HUDEP-2 (cell line): ENCODE measurements at regions not wholly inside any gene's neighbourhood (a gene's known extent, or its start where the extent isn't known, plus 50 kb on each side); places are given as distances from the start of the nearest gene placed in this dataset.
"Not testable (repeated sequence)": the region's sequence is repeated elsewhere in the genome, so short reads cannot be mapped to it uniquely, and the experiment has no call there.

ENCODE experiments used
- DNase-seq, 76 experiments: peaks; one replicate each; lab custom pipeline; 2025; ENCODE audit not compliant: unreplicated experiment in 76 of 76; lab: John Stamatoyannopoulos, UW

DNA sequence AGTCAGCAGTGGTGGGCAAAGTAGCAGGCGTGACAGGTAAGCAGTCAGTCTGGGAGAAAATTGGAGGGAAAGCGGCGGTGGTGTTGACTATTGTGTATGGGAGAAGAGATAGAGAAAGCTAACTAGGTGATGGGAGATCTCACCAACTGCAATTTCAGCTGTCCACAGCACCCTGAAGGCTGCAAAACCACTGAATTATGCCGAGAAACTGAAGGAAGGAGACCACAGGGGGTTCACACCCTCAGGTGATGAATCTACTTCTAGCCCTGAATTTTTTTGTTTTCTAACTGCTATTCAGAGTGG lies 631.5 kb downstream of the UQCRFS1 start:
- no peak for DNase-seq

DNA sequence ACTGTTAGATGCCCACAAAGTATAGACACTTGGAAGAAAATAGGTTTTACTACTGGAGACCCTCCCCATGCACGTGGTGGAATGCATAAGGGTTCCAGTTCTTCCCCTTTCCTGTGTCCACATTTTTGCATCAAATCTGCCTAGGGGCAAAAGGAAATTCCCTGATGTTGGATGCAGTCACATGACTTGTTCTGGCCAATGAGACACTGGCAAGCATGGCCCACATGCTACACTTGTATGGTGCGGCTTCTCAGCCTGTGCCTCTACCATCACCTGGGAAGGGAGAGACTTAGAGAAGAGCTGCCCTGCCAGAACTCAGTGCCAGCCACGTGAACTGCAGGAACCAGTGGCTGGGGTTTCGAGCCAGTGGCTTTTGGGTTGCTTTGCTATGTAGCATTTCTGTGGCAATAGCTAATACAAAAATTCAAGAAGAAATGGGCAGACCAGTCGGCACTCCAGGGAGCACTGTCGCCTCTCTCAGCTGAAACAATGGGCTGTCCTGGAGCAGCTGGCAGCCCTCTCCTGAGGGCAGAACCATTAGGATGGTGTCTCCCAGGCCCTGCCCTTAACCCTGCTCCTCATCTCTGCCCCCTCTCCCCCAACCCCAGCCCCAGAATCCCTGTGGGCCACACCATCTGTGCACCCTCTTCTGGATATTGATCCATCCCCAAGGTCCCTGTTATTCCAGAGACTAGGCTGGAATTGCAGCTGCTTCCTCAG lies 634.0 kb downstream of the UQCRFS1 start:
- no peak for DNase-seq

DNA sequence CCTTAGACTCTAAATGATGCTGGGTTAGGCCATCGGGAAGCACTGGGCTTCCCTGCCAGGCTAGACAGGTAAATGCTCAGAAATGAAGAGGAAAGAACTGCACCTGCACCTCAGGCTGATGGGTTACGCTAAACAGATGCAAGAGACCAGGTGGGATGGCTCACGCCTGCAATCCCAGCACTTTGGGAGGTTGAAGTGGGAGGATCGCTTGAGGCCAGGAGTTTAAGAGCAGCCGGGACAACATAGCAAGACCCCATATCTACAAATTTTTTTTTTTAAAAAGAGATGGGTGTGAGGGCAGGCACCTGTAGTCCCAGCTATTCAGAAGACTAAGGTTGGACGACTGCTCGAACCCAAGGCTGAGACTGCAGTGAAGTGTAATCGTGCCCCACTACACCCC lies 634.7 kb downstream of the UQCRFS1 start:
- DNase-seq, result no peak

DNA sequence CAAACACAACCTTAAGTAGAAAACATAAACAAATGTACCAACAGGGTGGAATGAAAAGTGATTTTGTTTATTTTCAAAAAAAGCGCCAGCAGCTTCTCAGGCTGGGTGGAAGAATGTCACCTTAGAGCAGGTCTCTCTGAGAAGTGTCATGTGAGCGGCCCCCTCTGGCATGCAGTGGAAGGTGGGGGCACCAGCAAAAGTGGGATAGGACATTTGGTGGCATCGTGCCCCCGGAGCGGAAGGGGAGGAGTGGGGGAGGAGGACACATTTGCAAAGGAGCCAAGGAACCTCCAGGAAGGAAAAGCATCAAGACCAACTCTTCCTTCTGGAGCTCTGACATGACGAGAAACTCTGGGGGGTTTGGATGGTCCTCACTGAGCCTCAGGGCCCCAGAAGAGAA lies 635.3 kb downstream of the UQCRFS1 start:
- DNase-seq, result no peak

DNA sequence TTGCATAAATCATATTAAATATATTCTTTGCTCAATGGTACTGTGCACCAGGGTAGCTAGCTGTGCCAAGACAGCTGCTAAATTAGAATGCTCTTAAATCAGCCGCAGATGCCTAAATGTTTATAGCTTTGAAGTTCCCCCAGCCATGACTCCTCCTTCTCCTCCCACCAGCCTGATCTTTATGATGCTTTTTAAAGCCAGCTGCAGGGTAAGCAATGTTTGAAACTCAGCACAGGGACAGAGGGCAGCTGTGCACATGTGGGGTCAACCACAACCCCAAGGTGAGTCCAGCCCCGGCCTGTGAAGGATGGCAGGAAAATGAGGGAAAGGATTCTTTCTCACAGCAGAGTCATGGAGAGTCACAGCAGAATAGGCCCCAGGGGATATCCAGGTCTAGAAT lies 635.7 kb downstream of the UQCRFS1 start:
- no peak for DNase-seq

DNA sequence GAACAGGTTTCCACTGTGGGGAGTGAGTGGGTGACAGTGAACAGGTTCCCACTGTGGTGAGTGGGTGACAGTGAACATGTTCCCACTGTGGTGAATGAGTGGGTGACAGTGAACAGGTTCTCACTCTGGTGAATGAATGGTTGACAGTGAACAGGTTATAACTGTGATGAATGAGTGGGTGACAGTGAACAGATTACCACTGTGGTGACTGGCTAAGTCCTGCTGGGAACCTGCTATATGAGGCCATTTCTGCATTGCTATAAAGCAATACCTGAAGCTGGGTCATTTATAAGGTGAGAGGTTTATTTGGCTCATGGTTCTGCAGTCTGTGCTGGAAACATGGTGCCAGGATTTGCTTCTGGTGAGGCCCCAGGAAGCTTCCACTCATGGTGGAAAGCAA lies 637.1 kb downstream of the UQCRFS1 start:
- no peak for DNase-seq

DNA sequence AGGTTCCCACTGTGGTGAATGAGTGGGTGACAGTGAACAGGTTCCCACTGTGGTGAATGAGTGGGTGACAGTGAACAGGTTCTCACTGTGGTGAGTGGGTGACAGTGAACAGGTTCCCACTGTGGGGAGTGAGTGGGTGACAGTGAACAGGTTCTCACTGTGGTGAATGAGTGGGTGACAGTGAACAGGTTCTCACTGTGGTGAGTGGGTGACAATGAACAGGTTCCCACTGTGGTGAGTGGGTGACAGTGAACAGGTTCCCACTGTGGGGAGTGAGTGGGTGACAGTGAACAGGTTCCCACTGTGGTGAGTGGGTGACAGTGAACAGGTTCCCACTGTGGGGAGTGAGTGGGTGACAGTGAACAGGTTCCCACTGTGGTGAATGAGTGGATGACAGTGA lies 637.6 kb downstream of the UQCRFS1 start:
- not testable (repeated sequence) for DNase-seq

DNA sequence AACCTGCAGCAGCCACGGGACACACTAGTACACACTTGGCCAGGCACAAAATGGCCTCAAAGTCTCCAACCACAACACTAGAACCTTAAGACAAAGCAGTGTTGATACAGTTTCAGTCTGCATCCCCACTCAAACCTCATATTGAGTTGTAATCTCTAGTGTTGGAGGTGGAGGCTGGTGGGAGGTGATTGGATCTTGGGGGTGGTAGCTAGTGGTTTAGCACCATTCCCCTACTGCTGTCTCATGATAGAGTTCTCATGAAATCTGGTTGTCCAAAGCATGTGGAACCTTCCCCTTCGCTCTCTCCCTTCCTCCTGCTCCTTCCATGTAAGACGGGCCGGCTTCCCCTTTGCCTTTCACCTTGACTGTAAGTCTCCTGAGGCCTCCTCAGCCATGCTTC lies 638.7 kb downstream of the UQCRFS1 start:
- no peak for DNase-seq

DNA sequence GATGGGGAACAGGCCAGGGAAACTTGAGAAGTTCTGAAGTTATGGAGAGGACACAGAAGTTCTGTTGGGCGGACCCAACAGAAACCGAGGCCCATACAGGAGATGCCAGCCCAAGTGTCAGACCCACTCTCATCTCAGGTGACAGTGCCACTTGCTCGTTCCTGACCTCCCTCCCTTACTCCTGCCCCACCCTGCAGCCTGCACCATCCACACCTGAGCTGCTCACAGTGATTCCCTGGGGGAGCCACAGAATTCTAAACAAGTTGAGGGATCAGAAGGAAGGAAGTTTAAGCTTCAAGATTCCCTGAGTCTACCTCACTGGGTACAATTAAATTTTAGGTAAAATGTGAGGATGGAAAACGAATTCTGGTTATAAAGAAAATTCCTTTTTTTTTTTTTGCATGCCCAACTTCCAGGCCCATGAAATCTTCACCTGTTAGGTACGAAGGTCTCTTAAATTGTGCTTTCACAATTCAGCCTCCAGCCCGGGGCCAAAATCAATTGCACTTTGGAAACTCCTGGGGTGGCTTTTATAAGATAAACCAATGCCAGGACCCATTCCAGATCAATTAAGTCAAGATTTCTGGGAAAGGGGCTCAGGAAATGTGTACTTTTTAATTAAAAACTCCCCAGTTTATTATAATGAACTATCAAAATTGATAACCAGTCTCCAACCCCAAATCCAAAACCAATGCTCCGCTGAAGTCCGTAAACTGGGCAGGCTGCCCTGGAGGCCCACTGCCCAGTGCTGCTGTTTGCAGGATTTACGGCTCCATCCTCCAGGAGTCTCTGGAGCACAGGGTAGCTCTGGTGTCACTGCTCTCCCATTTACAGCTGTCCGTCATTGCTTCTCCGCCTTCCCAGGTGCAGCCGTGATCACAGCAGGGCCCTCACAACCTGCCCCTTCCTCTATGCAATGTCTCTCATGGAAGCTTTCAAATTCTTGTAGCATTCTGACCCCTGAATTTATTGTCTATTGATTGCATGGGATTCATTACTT lies 643.5 kb downstream of the UQCRFS1 start:
- no peak for DNase-seq

DNA sequence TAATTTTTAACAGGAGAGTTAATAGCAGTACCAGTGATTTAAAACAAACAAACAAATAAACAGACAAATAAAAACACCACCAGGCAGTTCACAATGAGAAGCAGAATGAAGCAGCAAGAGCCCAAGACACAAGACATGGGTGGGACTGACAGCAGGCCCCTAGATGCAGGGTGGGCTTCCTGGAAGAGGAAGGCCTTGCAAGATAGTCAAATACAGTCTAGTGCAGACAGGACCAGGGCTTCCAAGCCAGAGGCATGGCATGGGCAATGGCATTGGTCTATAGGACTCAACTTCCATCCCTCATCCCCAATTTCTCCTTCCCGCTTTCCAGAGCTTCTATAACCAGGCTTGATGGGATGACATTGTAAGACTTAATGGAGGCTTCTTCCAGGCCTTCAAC lies 645.1 kb downstream of the UQCRFS1 start:
- no peak for DNase-seq

DNA sequence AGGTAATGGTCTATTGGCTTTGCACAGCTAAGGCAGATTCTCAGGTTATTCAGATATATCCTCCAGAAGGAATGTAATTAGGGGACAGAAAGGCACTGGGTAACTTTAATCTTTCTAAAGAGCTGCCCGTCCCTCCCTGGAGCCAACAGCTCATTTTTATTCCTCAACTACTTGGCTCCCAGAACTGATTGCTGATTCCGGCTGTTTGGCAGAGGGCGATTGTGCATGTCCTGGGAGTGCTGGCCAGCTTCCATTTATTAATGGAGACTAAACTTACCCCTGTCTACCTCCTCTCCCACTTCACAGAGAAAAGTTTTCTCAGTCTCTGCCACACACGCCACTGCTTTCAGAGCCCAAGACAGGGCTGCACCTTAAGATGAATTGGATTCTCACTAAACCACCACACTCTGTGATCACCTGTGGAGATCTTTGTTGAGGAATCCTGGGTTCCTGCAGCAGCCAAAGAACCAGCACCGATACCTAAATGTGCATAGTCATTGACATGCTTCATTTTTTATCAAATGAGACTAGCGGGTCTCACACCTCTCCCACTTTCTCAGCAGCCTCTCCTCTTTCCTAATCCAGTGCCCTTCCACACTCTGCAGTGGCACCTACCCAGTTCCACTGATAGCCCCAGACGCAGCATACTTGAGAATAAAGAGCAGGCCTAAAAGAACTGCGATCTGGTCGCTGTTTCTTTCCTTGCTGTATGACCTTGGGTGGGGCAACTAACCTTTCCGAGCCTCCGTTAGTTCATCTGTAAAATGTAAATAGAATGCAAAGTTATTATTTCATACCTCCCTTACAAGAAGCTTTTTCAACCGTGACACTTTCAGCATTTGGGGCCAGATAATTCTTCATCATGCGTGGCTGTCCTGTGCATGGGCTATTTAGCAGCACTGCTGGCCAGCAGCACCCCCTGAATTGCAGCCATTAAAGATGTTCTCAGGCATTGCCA lies 648.7 kb downstream of the UQCRFS1 start:
- DNase-seq, result no peak

DNA sequence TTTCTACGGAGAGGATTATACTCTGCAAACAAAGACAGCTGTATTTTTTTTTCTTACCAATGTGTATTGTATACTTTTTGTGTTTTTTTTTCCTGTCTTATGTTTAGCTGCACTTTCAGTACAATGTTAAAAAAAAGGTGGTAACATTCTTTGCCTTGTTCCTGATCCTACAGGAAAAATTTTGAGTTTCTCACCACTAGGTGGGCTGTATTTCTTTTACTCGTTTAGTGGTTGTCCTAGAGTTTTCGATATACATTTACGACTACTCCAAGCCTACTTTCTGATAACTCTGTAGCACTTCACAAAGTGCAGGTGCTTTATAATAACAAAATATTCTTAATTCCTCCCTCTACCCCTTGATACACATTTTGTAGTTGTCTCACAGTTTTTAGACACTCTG lies 652.2 kb downstream of the UQCRFS1 start:
- DNase-seq, result no peak

DNA sequence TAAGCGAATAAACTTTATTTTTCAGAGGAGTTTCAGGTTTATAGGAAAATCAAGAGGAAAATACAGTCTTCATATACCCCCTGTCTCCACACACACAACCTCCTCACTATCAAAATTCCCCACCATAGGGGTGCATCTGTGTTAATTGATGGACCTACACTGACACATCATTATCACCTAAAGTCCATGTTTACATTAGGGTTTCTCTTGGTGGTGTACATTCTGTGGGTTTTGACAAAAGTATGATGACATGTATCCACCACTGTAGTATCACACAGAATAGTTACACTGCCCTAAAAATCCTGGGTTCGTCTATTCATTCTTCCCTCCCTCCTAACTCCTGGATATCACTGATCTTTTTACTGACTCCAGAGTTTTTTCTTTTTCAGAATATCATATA lies 654.2 kb downstream of the UQCRFS1 start:
- no peak for DNase-seq

DNA sequence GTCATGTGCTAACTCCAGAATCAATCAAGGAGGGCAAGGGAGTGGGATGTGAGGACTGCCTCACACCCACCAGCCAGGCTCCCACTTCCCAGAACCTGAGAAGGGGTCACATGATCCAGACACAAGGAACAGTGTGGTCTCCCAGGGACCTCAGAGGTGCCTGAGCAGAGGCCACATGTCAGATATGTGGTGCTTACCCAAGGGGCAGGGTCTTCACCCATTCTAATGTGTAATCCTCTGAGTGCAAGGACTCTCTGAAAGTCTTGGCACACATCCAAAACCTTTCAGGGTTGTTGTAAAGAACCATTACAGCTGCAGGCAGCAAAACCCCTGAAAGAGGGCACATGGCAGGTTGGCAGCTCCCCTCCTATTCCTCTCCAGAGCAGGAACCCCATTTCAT lies 656.6 kb downstream of the UQCRFS1 start:
- no peak for DNase-seq

DNA sequence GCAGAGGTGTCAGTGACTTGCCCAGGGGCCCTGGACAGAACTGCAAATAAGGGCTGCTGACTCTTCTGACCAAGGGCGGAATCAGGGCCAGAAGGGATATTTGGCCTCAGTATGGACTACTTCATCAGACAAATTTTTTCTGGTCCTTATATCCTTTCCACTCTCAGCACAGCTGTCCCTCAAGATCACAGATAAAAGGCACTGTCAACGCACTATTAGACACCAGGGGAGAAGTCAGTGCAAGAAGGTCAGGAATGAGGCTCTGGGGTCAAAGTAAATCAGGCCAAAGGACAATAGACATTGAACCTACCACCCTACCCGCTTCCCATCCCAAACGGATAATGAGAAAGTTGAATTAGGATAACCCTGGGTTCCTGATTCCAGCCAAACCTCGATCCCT lies 657.6 kb downstream of the UQCRFS1 start:
- no peak for DNase-seq

DNA sequence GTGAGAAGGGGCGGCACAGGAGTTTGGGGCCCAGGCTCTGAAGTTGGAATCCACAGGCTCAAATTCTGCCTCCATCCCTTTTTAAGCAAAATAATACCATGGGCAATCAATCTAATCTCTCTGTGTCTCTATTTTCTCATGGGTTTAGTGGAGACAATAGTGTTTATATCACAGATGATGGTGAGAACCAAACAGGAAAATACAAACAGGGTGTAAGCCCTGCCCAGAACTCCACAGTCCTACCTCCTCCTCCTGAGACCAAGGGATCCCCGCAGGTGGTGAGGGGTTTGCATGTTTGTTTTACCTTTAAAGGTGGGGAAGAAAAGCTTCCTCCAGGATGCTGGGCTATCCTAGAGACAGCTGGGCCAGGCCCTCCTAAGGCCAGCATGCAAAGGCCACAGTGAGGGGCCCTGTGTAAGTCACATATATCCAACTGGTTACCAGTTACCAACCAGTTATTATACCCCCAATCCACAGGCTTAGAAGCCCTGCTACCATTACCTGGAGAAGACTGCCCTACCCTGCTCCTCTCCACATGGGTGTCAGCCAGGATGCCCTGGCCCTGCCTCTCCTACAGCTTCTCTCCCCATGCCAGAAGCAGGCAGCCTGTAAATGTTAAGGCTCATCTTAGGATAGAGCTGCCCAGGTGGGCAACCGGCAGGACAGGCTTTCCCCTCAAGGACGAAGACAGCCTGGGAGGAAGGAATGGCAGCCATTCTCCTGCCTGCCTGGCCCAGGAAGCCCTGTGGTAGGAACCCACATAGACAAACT lies 658.4 kb downstream of the UQCRFS1 start:
- no peak for DNase-seq

DNA sequence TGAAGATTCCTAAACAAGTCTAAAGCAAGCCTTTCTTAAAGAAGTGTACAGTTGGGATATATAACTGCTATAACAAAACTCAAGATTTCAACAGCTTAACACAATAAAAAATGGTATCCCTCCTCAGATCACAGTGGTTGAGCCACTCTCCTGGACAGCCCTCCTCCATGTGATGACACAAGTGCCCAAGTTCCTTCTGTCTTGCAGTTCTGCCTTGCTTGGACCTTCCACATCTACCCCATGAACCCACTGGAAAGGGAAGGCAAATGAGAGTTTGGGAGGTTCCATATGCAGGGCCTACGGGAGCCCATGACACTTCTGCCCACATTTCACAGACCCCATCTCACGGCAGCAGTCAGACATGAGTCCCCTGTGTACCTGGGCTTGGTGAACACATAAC lies 659.2 kb downstream of the UQCRFS1 start:
- no peak for DNase-seq

DNA sequence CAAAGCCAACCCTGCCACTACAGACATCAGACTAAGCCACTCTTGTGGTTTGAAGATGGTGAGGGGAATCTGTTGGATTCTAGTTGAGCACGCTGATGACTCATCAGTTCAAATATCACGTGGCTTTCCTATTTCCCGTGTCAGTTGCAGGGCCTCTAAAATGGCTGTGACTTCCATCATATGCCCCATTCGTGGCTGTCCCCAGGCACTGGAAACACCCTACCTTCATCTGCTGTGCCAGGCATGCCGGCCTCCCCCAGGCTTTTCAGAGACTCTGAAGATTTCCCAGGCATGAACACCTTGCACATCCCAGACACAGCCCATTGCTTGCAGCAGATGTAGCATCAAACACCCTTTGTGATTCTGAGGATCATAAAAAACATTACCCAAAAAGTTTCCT lies 659.9 kb downstream of the UQCRFS1 start:
- peak in 2 of 76 experiments; percentile 16 to 23 for DNase-seq

DNA sequence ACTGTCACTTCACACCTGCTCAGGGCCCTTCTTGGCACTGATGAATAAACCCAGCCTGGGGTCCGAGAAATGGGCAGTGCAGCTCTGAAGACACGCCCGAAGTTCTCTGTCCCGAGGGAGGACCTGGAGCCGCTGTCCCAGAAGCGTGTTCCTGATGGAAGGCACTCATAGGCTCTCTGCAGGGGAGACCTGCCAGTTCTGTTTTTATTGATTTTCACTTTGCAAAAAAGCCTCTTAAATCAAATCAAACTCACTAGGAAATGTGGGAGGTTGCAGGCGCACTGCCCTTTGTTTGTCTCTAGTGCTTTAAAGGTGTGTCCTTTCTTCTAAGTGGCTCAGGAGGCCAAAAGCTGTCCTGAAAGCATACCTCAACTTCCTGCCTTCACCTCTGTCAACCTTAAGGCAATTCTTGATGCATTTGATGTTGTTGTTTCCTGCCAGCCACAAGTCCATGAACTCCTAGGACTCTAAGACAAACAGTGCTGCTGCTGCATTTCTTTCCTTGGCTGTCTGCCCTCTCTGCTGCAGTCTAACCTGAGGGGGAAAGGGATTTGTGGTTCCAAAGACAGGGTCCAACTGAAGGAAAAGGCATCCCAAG lies 663.2 kb downstream of the UQCRFS1 start:
- no peak for DNase-seq

DNA sequence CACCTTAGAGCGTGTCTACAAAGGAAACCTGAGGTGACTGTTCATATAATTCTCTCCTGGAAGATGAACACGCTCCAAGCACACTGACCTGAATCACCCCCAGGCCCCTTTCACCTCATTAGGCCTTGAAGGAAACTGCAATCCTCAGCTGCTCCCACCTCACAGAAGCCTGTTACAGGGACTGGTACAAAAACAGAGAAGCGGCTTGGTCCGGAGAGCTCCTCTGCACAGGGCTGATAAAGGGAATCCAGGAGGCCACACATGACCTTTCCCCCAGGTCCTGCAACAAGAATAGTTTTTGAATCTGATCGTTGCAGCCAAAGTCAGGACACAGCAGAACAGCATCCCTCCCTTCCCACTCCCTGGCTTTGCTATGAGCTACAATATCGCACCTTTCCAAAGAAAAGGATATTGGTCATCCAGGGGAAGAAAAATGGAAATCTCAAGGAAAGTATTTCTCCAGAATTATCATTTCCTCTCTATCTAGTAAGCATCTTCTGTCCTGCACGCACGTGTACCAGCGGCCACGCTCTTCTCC lies 666.7 kb downstream of the UQCRFS1 start:
- peak in 6 of 76 experiments; percentile 10 to 47 (median 28) for DNase-seq
